HCT116 (cell line): ENCODE measurements at regions not wholly inside any gene's neighbourhood (a gene's known extent, or its start where the extent isn't known, plus 50 kb on each side); places are given as distances from the start of the nearest gene placed in this dataset.

Experiments
- ATAC-seq: fragments of 200-7000 bp; cut with Tn5 transposase; 2 replicates; pipeline ENCODE4 v1.9.1; 2020; ENCODE audit warnings: mild to moderate bottlenecking, moderate library complexity
- BruUV-seq: library from RNA; stranded (reverse); fragments of 400-500 nt; replicated peaks from 2 replicates; lab custom pipeline; 2021; lab: Mats Ljungman, UMichigan
- CTCF ChIA-PET: fragments of 300-600 bp; sonication (Branson Sonifier 250); formaldehyde crosslinking; loops from one replicate; lab custom pipeline; 2021; ENCODE audit warnings: antibody characterized with exemption; lab: Charles Lee
- POLR2A ChIA-PET: fragments of 300-600, 350-600 bp; sonication (Branson Sonifier 250); formaldehyde crosslinking; loops from one replicate; lab custom pipeline; 2021; ENCODE audit warnings: antibody characterized with exemption; lab: Charles Lee
- RAD21 ChIA-PET, 2 experiments: fragments of 300-600 bp; sonication (Branson Sonifier 250); formaldehyde crosslinking; loops; one replicate each; lab custom pipeline; 2023; ENCODE audit warnings: low total read pairs in 2 of 2; ENCODE audit not compliant: uncharacterized antibody in 2 of 2, unreplicated experiment in 2 of 2, low non-redundant PET in 1 of 2; lab: Charles Lee
- DNase-seq: peaks from one replicate; pipeline ENCODE4 v3.0.0-alpha.2; 2010; ENCODE audit warnings: low read depth, low spot score
- H2AFZ ChIP-seq: fragments of 200-600 bp; shearing (Covaris generic), sonication (generic); 2 replicates; pipeline ENCODE4 v1.6.1; 2017; ENCODE audit warnings: low read depth, mixed run types, mixed read lengths, antibody characterized with exemption, low read length; ENCODE audit not compliant: poor library complexity, severe bottlenecking
- H3K27ac ChIP-seq: 2 replicates; pipeline ENCODE4 v1.5.1; 2012; ENCODE audit warnings: low read depth, low read length
- H3K27me3 ChIP-seq: fragments of 200-600 bp; sonication (generic); 2 replicates; pipeline ENCODE4 v1.6.1; 2016; ENCODE audit warnings: mixed run types, low read length, mixed read lengths; ENCODE audit not compliant: insufficient read depth
- H3K36me3 ChIP-seq, 2 experiments: fragments of 200-500 bp in 1 of 2; fragments of 200-600 bp in 1 of 2; sonication (Bioruptor generic) in 1 of 2; sonication (generic) in 1 of 2; 2 replicates each; pipeline versions ENCODE4 v1.5.1 to v1.6.1; 2014 to 2016; ENCODE audit warnings: low read length in 2 of 2, inconsistent platforms in 1 of 2, mixed read lengths in 1 of 2, mixed run types in 1 of 2; ENCODE audit not compliant: insufficient read depth in 2 of 2, control insufficient read depth in 1 of 2
- H3K4me1 ChIP-seq, 2 experiments: fragments of 200-600 bp in 1 of 2; sonication (generic) in 1 of 2; 2 replicates each; pipeline versions ENCODE4 v1.5.1 to v1.6.1; 2012 to 2017; ENCODE audit warnings: low read length in 2 of 2, inconsistent platforms in 1 of 2, mild to moderate bottlenecking in 1 of 2, mixed read lengths in 1 of 2, mixed run types in 1 of 2, moderate library complexity in 1 of 2; ENCODE audit not compliant: insufficient read depth in 2 of 2, control insufficient read depth in 1 of 2
- H3K4me2 ChIP-seq: fragments of 200-600 bp; sonication (generic); 2 replicates; pipeline ENCODE4 v1.6.1; 2017; ENCODE audit warnings: mixed run types, low read length, mixed read lengths
- H3K4me3 ChIP-seq, 2 experiments: fragments of 200-600 bp in 1 of 2; sonication (generic) in 1 of 2; replicated peaks in 1 of 2; 2 replicates each; pipeline ENCODE4 v1.5.1; 2011 to 2016; ENCODE audit warnings: low read length in 2 of 2, control low read depth in 1 of 2, low read depth in 1 of 2, mild to moderate bottlenecking in 1 of 2, mixed read lengths in 1 of 2, mixed run types in 1 of 2
- H3K79me2 ChIP-seq: fragments of 200-600 bp; sonication (generic); 2 replicates; pipeline ENCODE4 v1.6.1; 2017; ENCODE audit warnings: mild to moderate bottlenecking, mixed run types, low read length, moderate library complexity, mixed read lengths; ENCODE audit not compliant: insufficient read depth
- H3K9ac ChIP-seq: fragments of 200-600 bp; sonication (generic); 2 replicates; pipeline ENCODE4 v1.6.1; 2016; ENCODE audit warnings: low read length, mixed read lengths
- H3K9me2 ChIP-seq: fragments of 200-600 bp; sonication (generic), shearing (Covaris generic); 2 replicates; pipeline ENCODE4 v1.6.1; 2017; ENCODE audit warnings: mixed run types, mild to moderate bottlenecking, moderate library complexity; ENCODE audit not compliant: insufficient read depth
- H3K9me3 ChIP-seq, 2 experiments: fragments of 200-500 bp in 1 of 2; fragments of 200-600 bp in 1 of 2; sonication (Bioruptor generic) in 1 of 2; sonication (generic) in 1 of 2; 2 replicates each; pipeline ENCODE4 v1.6.1; 2014 to 2017; ENCODE audit warnings: low read length in 2 of 2, mixed read lengths in 2 of 2, inconsistent platforms in 1 of 2, low read depth in 1 of 2, mild to moderate bottlenecking in 1 of 2, mixed run types in 1 of 2, moderate library complexity in 1 of 2; ENCODE audit not compliant: control insufficient read depth in 1 of 2, insufficient read depth in 1 of 2
- H4K20me1 ChIP-seq: fragments of 200-600 bp; sonication (generic), shearing (Covaris generic); 2 replicates; pipeline ENCODE4 v1.6.1; 2017; ENCODE audit warnings: mixed run types, mild to moderate bottlenecking, moderate library complexity; ENCODE audit not compliant: insufficient read depth
- ATF3 ChIP-seq: IDR thresholded peaks from 2 replicates; pipeline ENCODE4 v1.6.1; 2012
- EGR1 ChIP-seq: IDR thresholded peaks from 2 replicates; pipeline ENCODE4 v1.6.1; 2012; ENCODE audit warnings: low read depth
- ELF1 ChIP-seq: IDR thresholded peaks from 2 replicates; pipeline ENCODE4 v1.6.1; 2012; ENCODE audit warnings: low read depth, borderline replicate concordance
- EZH2 ChIP-seq: fragments of 200-600 bp; sonication (generic); IDR thresholded peaks from 2 replicates; pipeline ENCODE4 v1.6.1; 2017; ENCODE audit warnings: antibody characterized with exemption, mixed run types
- EZH2phosphoT487 ChIP-seq: fragments of 200-600 bp; IDR thresholded peaks from 2 replicates; pipeline ENCODE4 v1.6.1; 2018; ENCODE audit warnings: antibody characterized with exemption, borderline replicate concordance
- POLR2A ChIP-seq: IDR thresholded peaks from 2 replicates; pipeline ENCODE4 v1.7.0; 2011; ENCODE audit warnings: borderline replicate concordance; ENCODE audit not compliant: insufficient read depth, insufficient read length; ENCODE audit errors: extremely low read depth
- SP1 ChIP-seq: IDR thresholded peaks from 2 replicates; pipeline ENCODE4 v1.6.1; 2012; ENCODE audit warnings: low read depth
- SRF ChIP-seq: IDR thresholded peaks from 2 replicates; pipeline ENCODE4 v1.6.1; 2012; ENCODE audit warnings: low read depth
- TCF7L2 ChIP-seq: IDR thresholded peaks from 2 replicates; pipeline ENCODE4 v1.7.0; 2011; ENCODE audit warnings: borderline replicate concordance, inconsistent platforms; ENCODE audit not compliant: insufficient read depth, insufficient read length; ENCODE audit errors: extremely low read depth
- YY1 ChIP-seq: IDR thresholded peaks from 2 replicates; pipeline ENCODE4 v1.6.1; 2011; ENCODE audit warnings: low read length, low read depth, moderate library complexity, mild to moderate bottlenecking; ENCODE audit not compliant: insufficient replicate concordance; ENCODE audit errors: extremely low read depth
- ZBTB33 ChIP-seq: IDR thresholded peaks from 2 replicates; pipeline ENCODE4 v1.6.1; 2011; ENCODE audit warnings: mild to moderate bottlenecking, low read length, moderate library complexity; ENCODE audit not compliant: insufficient replicate concordance; ENCODE audit errors: extremely low read depth
- intact Hi-C: fragments of 100-400 bp; cut with micrococcal nuclease; formaldehyde crosslinking; loops from 2 replicates; pipeline ENCODE4 v1.10.0; 2022

DNA sequence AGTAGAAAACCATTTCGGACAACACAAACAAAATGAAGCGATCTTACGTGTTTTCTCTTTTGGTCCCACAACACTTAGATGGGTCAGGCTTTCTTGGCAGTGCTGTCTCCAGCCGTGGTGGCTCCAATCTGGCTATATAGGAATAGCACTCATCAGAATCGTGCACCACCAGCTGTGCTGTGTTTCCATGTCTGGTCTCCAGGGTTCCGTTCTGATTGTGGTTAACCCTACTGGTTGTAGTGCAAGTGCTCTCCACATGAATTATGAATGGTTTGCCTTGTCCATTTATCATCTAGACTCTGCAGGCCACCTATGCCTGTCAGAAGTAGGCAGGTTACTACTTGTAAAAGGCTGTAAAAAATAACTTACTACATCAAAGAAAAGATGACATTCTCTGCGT lies 536.3 kb downstream of the IQCM start:
- Histone ChIP-seq H3K9me3 (no peaks in the 10 kb centered on the region; a peak in 1 of 4 replicates), H3K27me3 (no peaks in the 10 kb centered on the region), H3K9me2 (no peaks in the 10 kb centered on the region), H3K36me3 (no peaks in the 10 kb centered on the region), H3K9ac (no peak overlapping the region), H3K79me2 (no peaks in the 10 kb centered on the region), H3K4me1 (no peaks in the 10 kb centered on the region), H4K20me1 (no peaks in the 10 kb centered on the region), H3K4me3 (no peak overlapping the region), H3K4me2 (no peak overlapping the region), H2AFZ (no peak overlapping the region), H3K27ac (no peak overlapping the region)
- DNase-seq (no peak), ATAC-seq (no peak)
- BruUV-seq, result no TSS peak
- CTCF ChIA-PET, result no interaction called here
- TF ChIP-seq TCF7L2 (no peak), SRF (no peak)
- intact Hi-C loops, result no loop called here
- POLR2A ChIA-PET, result interaction anchor here (0.7 kb wide), 1 partner anchor 836 kb away, joined by 3 read pairs; no protein-coding TSS in a partner anchor
- RAD21 ChIA-PET, result no interaction called here

GRCh38 chr4:149277705-149278104 lies 537.9 kb downstream of the IQCM start:
- no peak for TF ChIP-seq EGR1
- intact Hi-C loops, result no loop called here

GRCh38 chr4:149269835-149270234 lies 545.8 kb downstream of the IQCM start:
- H3K9ac ChIP-seq, result no peak overlapping the region
- RAD21 ChIA-PET, result no interaction called here
- no peaks in the 10 kb centered on the region for H3K36me3 ChIP-seq
- BruUV-seq, result no TSS peak
- H3K9me3 ChIP-seq, result no peaks in the 10 kb centered on the region
- no peak for ATAC-seq
- H3K27ac ChIP-seq, result no peak overlapping the region
- H3K4me1 ChIP-seq, result no peaks in the 10 kb centered on the region
- CTCF ChIA-PET, result no interaction called here
- no peak overlapping the region for H2AFZ ChIP-seq
- intact Hi-C loops, result loop anchor here (10.0 kb wide), 2 partner anchors 815 to 1345 kb away; no protein-coding TSS in a partner anchor
- POLR2A ChIA-PET, result no interaction called here
- no peaks in the 10 kb centered on the region for H3K27me3 ChIP-seq
- H4K20me1 ChIP-seq, result no peaks in the 10 kb centered on the region
- no peaks in the 10 kb centered on the region for H3K9me2 ChIP-seq
- DNase-seq, result no peak
- no peaks in the 10 kb centered on the region for H3K79me2 ChIP-seq
- no peak overlapping the region for H3K4me3 ChIP-seq
- H3K4me2 ChIP-seq, result no peak overlapping the region
- TF ChIP-seq YY1, result no peak
- no peak for TF ChIP-seq EZH2phosphoT487
- no peak for TF ChIP-seq TCF7L2
- TF ChIP-seq ZBTB33, result no peak
- TF ChIP-seq POLR2A, result no peak
- no peak for TF ChIP-seq EZH2
- no peak for TF ChIP-seq ELF1
- no peak for TF ChIP-seq SP1
- no peak for TF ChIP-seq ATF3

More at GRCh38 chr4:149277705-149278104, 537.9 kb downstream of the IQCM start:
- Histone ChIP-seq H3K9ac (no peak overlapping the region), H3K36me3 (no peaks in the 10 kb centered on the region), H3K4me3 (no peak overlapping the region), H3K27ac (no peak overlapping the region), H3K4me1 (no peaks in the 10 kb centered on the region), H3K4me2 (no peak overlapping the region), H3K9me3 (no peaks in the 10 kb centered on the region; a peak in 1 of 4 replicates), H3K79me2 (no peaks in the 10 kb centered on the region), H3K9me2 (no peaks in the 10 kb centered on the region), H2AFZ (no peak overlapping the region), H3K27me3 (no peaks in the 10 kb centered on the region), H4K20me1 (no peaks in the 10 kb centered on the region)
- ATAC-seq (no peak), DNase-seq (no peak)
- no TSS peak for BruUV-seq
- ChIA-PET RAD21 (no interaction called here), POLR2A (no interaction called here), CTCF (no interaction called here)
